ENCODE measurements at regions not wholly inside any gene's neighbourhood (a gene's known extent, or its start where the extent isn't known, plus 50 kb on each side); places are given as distances from the start of the nearest gene placed in this dataset.

DNA sequence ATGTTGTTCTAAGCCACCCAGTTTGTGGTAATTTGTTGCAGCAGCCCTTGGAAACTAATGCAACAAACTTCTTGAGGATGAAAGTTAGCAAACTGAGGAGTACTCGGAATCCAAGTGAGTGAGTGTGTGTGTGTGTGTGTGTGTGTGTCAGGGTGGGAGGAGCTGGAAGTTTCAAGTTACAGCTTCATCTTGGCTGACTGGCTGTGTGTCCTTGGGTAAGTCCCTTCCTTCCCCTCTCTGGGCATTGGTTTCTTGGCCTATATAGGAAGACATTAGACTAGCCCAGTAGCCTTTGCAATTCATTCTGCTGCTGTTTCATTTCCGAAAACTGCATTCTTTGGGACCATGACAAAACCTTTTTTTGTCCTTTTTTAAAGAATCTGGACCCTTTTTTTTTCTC, 157.2 kb downstream of the MELK start:
- TF ChIP-seq, protein P1, sequence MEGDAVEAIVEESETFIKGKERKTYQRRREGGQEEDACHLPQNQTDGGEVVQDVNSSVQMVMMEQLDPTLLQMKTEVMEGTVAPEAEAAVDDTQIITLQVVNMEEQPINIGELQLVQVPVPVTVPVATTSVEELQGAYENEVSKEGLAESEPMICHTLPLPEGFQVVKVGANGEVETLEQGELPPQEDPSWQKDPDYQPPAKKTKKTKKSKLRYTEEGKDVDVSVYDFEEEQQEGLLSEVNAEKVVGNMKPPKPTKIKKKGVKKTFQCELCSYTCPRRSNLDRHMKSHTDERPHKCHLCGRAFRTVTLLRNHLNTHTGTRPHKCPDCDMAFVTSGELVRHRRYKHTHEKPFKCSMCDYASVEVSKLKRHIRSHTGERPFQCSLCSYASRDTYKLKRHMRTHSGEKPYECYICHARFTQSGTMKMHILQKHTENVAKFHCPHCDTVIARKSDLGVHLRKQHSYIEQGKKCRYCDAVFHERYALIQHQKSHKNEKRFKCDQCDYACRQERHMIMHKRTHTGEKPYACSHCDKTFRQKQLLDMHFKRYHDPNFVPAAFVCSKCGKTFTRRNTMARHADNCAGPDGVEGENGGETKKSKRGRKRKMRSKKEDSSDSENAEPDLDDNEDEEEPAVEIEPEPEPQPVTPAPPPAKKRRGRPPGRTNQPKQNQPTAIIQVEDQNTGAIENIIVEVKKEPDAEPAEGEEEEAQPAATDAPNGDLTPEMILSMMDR (IDR thresholded peaks at IDR 0.05; ENCODE audit: insufficient read depth, low read length) = no peak
- TF ChIP-seq POLR2AphosphoS5 (IDR thresholded peaks at IDR 0.05; ENCODE audit: low read depth) (no peak), SPI1 (IDR thresholded peaks at IDR 0.05; ENCODE audit: borderline replicate concordance, low read depth) (no peak), GABPA (IDR thresholded peaks at IDR 0.05; ENCODE audit: low read depth) (no peak)
- TF ChIP-seq, protein P2, sequence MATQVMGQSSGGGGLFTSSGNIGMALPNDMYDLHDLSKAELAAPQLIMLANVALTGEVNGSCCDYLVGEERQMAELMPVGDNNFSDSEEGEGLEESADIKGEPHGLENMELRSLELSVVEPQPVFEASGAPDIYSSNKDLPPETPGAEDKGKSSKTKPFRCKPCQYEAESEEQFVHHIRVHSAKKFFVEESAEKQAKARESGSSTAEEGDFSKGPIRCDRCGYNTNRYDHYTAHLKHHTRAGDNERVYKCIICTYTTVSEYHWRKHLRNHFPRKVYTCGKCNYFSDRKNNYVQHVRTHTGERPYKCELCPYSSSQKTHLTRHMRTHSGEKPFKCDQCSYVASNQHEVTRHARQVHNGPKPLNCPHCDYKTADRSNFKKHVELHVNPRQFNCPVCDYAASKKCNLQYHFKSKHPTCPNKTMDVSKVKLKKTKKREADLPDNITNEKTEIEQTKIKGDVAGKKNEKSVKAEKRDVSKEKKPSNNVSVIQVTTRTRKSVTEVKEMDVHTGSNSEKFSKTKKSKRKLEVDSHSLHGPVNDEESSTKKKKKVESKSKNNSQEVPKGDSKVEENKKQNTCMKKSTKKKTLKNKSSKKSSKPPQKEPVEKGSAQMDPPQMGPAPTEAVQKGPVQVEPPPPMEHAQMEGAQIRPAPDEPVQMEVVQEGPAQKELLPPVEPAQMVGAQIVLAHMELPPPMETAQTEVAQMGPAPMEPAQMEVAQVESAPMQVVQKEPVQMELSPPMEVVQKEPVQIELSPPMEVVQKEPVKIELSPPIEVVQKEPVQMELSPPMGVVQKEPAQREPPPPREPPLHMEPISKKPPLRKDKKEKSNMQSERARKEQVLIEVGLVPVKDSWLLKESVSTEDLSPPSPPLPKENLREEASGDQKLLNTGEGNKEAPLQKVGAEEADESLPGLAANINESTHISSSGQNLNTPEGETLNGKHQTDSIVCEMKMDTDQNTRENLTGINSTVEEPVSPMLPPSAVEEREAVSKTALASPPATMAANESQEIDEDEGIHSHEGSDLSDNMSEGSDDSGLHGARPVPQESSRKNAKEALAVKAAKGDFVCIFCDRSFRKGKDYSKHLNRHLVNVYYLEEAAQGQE (IDR thresholded peaks at IDR 0.05; ENCODE audit: insufficient replicate concordance, low read depth) = no peak
